GM12872 (cell line): ENCODE measurements at regions not wholly inside any gene's neighbourhood (a gene's known extent, or its start where the extent isn't known, plus 50 kb on each side); places are given as distances from the start of the nearest gene placed in this dataset.

Source experiments
- CTCF ChIP-seq: IDR thresholded peaks from 3 replicates; pipeline ENCODE4 v1.5.1; 2011; ENCODE audit warnings: low read depth, mild to moderate bottlenecking, low read length, moderate library complexity; ENCODE audit not compliant: insufficient read depth

DNA sequence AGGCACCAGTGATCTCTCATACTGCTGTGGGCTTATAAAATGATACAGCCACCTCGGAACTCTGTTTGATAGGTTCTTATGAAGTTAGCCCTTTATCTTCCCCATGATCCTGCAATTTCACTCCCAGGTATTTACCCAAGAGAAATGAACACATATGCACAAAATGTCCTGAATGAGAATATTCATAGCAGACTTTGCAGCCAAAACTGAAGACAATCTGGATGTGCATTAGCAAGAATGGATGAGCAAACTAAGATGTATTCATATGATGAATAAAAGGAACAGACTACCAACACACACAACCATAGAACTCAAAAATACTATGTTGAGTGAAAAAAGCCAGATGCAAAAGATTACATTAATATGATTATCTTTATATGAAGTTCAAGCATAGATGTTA, 66.7 kb downstream of the KCNA5 start:
- TF ChIP-seq CTCF = no peak

DNA sequence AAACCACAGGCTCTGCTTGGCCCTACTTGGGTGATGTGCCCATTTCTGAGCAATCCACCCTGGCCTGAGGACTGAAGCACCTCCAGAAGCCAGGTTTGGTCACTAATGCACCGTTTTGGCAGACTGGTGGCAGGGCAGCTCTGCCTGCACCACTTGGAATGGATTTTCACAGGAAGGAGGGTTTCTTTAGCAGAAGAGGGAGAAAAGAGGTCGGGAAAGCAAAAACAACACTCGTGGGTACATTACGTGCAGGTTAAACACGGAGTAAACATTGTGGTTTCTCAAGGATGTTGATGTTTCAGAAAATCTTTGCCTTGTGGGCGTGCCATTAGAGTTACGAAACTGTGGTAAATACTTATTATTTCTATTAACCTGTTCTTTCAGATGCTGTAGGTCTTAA, 70.8 kb downstream of the KCNA5 start:
- TF ChIP-seq CTCF = no peak

DNA sequence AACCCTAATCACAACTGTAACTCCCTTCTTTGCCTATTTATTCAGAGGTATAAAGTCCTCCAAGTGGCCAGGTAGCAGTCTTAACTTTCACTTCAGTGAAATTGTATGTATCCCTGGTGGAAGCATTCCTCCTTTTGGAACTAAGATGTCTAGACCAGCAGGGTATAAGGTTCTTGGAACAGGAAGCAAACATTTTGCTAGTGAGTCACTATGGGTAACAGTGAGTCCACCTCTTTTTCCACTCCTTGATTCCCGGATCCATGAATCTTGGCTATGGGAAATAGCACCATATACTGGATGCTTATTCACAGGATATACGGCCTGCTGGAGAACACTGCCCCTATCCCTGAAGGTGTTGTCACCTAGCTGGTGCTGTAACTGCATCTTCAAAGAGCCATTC, 80.2 kb downstream of the KCNA5 start:
- no peak for TF ChIP-seq CTCF

DNA sequence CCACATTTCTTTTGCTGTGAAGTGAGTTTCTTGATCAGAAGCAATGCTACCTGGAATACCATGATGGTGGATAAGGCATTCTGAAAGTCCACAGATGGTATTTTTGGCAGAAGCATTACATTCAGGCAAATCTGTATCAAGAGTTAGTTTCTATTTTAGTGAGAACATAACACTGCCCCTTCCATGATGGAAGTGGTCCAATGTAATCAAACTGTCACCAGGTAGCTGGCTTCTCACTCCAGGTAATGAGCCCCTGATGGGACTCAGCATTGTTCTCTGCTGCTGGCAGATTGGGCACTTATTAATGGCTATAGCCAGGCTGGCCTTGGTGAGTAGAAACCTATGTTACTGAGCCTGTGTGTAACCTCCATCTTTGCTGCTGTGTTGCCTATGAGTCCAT, 80.7 kb downstream of the KCNA5 start:
- no peak for TF ChIP-seq CTCF

DNA sequence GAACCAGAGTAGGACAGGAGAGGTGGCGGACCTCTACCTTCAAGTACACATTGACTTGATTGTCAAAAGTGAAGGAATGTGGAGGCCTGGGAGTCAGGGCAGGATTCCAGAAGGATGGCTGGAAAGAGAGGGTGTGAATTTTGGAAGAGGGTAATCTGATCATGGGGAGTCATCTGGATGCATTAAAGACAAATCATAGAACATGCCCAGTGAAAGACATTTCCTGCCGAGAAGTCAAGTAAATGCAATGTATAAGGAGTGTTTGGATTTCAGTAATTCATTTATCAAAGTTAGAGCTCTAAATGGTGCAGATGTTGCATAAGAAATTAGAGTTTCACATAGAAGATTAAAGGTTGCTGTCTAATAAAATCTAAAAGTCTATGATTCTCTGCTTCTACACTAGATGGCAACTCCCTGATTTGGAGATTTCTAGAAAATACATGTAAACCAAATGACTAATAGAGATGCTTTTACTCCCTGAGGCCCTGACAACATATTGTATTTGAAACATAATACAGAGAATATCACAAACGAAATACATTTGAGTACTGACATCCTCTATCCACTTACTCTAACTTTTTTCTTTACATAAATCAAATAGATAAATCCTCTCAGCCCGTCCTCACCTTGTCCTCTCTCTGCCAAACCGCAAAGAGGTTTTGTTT, 91.3 kb downstream of the KCNA5 start:
- no peak for TF ChIP-seq CTCF

GRCh38 chr12:5138256-5138655, 94.6 kb downstream of the KCNA5 start:
- no peak for TF ChIP-seq CTCF

- no peak for TF ChIP-seq CTCF
Measured at GRCh38 chr12:5138845-5139244, 95.2 kb downstream of the KCNA5 start.
